HG03045 (cell line): ENCODE measurements at regions not wholly inside any gene's neighbourhood (a gene's known extent, or its start where the extent isn't known, plus 50 kb on each side); places are given as distances from the start of the nearest gene placed in this dataset.
"Not testable (repeated sequence)": the region's sequence is repeated elsewhere in the genome, so short reads cannot be mapped to it uniquely, and the experiment has no call there.

Experiments used
- ATAC-seq: cut with Tn5 transposase; IDR thresholded peaks from one replicate; pipeline ENCODE4 v1.9.1; 2021; ENCODE audit warnings: mild to moderate bottlenecking, moderate library complexity; ENCODE audit not compliant: unreplicated experiment

GRCh38 chr6:93721386-93722048 lies 302.2 kb upstream of the EPHA7 start:
- no peak for ATAC-seq

- ATAC-seq = no peak
Measured at GRCh38 chr6:93713974-93714373, 294.6 kb upstream of the EPHA7 start.

- no peak for ATAC-seq
Measured at GRCh38 chr6:93703431-93703830, 284.1 kb upstream of the EPHA7 start.

- ATAC-seq = no peak
Measured at GRCh38 chr6:93701526-93701925, 282.2 kb upstream of the EPHA7 start.

- no peak for ATAC-seq
Measured at GRCh38 chr6:93685494-93685893, 266.1 kb upstream of the EPHA7 start.

- ATAC-seq = no peak
Measured at GRCh38 chr6:93684339-93684738, 265.0 kb upstream of the EPHA7 start.

- no peak for ATAC-seq
Measured at GRCh38 chr6:93679836-93680235, 260.5 kb upstream of the EPHA7 start.

GRCh38 chr6:93678841-93679454 lies 259.6 kb upstream of the EPHA7 start:
- ATAC-seq = no peak

GRCh38 chr6:93677264-93677965 lies 258.1 kb upstream of the EPHA7 start:
- no peak for ATAC-seq

GRCh38 chr6:93676581-93676980 lies 257.2 kb upstream of the EPHA7 start:
- ATAC-seq = no peak

- ATAC-seq = no peak
Measured at GRCh38 chr6:93675856-93676417, 256.6 kb upstream of the EPHA7 start.

- no peak for ATAC-seq
Measured at GRCh38 chr6:93663111-93663510, 243.8 kb upstream of the EPHA7 start.

GRCh38 chr6:93654548-93654947 lies 235.2 kb upstream of the EPHA7 start:
- no peak for ATAC-seq

GRCh38 chr6:93644611-93645010 lies 225.3 kb upstream of the EPHA7 start:
- ATAC-seq = no peak

GRCh38 chr6:93639126-93639525 lies 219.8 kb upstream of the EPHA7 start:
- no peak for ATAC-seq

- ATAC-seq = not testable (repeated sequence)
Measured at GRCh38 chr6:93636987-93637664, 217.8 kb upstream of the EPHA7 start.

GRCh38 chr6:93624408-93624807 lies 205.0 kb upstream of the EPHA7 start:
- ATAC-seq = no peak

- ATAC-seq = no peak
Measured at GRCh38 chr6:93621442-93621841, 202.1 kb upstream of the EPHA7 start.

GRCh38 chr6:93604951-93605350 lies 185.6 kb upstream of the EPHA7 start:
- ATAC-seq = no peak

GRCh38 chr6:93592417-93592816 lies 173.1 kb upstream of the EPHA7 start:
- no peak for ATAC-seq

GRCh38 chr6:93586306-93586705 lies 166.9 kb upstream of the EPHA7 start:
- ATAC-seq = no peak
